ENCODE measurements at regions not wholly inside any gene's neighbourhood (a gene's known extent, or its start where the extent isn't known, plus 50 kb on each side); places are given as distances from the start of the nearest gene placed in this dataset.
A peak's percentile ranks its signal among the peaks of the same experiment; 100 is the strongest.
"Not testable (repeated sequence)": the region's sequence is repeated elsewhere in the genome, so short reads cannot be mapped to it uniquely, and the experiment has no call there.

DNA sequence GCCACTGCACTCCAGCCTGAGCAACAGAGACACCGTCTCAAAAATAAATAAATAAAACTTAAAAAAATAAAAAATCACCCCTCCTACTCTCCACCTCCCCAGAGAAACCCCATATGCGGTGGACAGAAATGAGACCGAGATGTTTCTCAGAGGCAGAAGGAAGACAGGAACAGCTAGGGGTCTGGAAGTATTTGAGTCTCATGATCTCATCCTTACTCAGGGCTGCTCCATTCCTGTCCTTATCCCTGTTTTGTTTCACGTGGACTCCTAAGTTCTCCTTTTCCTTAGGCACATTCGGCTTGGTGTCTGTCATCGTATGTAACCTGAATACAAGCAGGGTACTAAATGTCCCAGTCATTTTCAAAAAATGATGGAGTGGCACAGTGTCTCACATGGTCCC, 76.1 kb downstream of the C9orf50 start:
- DNase-seq = no peak

DNA sequence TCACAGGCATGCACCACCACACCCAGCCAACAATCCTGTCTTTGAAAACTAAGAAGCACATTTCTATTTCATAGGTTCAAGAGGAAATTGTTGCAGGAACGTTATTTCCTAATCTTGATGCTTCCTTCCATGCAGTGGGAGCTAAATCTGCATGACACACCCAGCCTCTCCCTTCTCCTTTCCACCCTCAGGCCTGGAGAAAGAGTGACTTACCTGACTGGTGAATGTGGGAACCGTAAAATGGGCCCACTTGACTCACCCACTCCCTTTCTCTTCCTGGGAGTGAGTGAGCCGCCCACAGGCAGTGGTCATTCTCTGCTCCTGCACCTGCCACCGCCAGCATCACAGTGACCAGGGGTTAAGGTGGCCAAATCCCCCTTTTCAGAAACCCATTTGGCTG, 78.2 kb downstream of the C9orf50 start:
- DNase-seq = no peak

- DNase-seq = no peak
Observed at GRCh38 chr9:129541270-129541669, 79.6 kb downstream of the C9orf50 start.

GRCh38 chr9:129539446-129539845, 81.5 kb downstream of the C9orf50 start:
- DNase-seq = no peak

DNA sequence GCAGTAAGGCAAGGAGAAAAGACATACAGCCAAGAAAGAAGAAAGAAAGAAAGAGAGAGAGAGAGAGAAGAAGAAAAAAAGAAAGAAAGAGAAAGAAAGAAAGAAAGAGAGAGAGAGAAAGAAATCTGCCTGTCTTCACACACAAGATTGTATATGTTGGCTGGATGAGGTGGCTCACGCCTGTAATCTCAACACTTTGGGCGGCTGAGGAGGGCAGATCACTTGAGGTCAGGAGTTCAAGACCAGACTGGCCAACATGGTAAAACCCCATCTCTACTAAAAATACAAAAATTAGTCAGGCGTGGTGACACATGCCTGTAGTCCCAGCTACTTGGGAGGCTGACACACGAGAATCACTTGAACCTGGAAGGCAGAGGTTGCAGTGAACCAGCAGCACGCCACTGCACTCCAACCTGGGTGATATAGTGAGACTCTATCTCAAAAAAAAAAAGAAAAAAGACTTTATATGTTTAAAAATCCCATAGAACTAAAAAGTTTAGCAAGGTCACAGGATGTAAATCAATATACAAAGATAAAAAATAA, 89.0 kb downstream of the C9orf50 start:
- not testable (repeated sequence) for DNase-seq

- DNase-seq = not testable (repeated sequence)
Observed at GRCh38 chr9:129527955-129528354, 92.9 kb downstream of the C9orf50 start.

GRCh38 chr9:129525656-129526196, 95.2 kb downstream of the C9orf50 start:
- DNase-seq = peak in 1 of 2 experiments; percentile 10

GRCh38 chr9:129524582-129525270, 96.2 kb downstream of the C9orf50 start:
- no peak for DNase-seq

GRCh38 chr9:129523943-129524581, 96.8 kb downstream of the C9orf50 start:
- no peak for DNase-seq

DNA sequence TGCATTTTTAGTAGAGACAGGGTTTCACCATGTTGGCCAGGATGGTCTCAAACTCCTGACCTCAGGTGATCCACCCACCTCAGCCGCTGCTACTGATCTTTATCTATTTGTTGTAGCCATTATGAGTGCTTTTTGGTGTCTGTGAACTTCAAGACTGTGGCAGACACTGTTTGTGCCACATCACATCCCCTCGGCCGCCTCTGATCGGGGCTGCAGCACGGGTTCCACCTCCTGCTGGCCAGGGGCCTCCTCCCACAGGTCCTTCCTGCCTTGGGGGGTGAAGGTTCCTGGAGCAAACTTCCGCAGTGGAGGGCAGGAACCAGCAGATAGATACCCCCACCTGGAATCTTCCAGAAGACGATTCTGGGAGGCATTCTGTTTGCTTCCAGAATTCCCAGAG, 98.5 kb downstream of the C9orf50 start:
- DNase-seq = no peak

DNA sequence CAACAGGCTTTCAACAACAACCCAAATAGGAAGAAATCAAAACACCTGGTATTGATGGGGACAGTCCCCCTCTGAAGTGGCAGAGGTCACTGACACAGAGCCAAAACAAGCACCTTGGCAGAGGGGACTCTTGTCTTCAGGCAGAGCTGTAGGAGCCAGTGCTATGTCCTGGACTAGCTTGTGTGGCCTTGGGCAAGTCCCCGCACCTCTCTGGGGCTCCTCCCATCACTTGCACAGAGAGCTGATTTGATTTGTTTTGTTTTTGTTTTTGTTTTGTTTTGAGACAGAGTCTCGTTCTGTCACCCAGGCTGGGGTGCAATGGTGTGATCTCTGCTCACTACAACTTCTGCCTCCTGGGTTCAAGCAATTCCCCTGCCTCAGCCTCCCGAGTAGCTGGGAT, 100.8 kb downstream of the C9orf50 start:
- no peak for DNase-seq

GRCh38 chr9:129518074-129518473, 102.8 kb downstream of the C9orf50 start:
- DNase-seq = no peak

GRCh38 chr9:129517006-129517405, 103.9 kb downstream of the C9orf50 start:
- no peak for DNase-seq

DNA sequence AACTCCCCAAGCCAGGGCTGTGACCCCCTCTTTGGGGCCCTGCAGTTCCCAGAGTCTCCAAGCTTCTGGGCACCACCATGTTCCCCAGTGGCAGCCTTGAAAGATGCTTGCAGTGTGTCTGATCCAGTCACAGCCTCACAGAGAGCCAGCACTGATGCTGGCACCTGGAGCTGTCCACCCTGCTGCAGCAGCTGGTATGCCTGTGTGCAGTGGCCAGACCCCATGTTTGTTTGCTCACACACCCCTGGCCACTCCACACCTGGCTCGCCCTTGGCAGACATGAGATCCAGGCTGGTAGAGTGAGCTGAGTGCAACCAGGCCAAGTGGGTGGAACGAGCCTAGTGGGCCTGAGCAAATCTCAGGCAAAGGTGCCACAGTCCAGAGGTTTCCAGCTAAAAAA, 106.0 kb downstream of the C9orf50 start:
- no peak for DNase-seq

- DNase-seq = no peak
Observed at GRCh38 chr9:129514497-129514867, 106.4 kb downstream of the C9orf50 start.

DNA sequence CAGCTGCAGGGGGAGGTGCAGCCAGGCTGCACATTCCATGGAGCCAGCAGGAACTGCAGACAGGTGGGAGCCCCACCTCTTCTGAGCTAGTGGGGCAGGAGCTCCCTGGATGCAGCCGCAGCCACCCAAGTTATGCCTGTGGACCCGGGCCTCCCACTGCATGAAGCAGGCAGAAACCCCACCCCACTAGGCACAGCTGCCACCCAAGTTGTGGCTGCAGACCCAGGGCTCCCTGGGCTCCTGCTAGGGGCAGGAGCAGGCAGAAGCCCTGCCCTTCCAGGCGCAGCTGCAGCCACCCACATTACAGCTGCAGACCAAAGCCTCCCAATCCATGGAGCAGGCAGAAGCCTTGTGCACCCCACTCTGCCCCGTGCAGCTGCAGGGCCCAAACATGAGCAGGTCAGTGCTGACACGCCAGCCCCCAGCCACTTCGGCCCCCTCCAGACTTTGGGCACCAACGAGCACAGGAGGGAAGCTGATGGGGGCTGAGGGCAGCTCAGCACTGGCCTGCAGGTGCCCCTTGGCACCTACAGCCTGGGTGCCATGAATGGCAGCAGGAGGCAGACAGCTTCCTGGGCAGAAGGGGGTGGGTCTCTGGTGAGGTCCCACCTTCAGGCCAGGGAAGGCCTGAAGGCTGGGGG, 106.9 kb downstream of the C9orf50 start:
- DNase-seq = no peak

GRCh38 chr9:129513282-129513681, 107.6 kb downstream of the C9orf50 start:
- no peak for DNase-seq

GRCh38 chr9:129511285-129511900, 109.5 kb downstream of the C9orf50 start:
- no peak for DNase-seq

DNA sequence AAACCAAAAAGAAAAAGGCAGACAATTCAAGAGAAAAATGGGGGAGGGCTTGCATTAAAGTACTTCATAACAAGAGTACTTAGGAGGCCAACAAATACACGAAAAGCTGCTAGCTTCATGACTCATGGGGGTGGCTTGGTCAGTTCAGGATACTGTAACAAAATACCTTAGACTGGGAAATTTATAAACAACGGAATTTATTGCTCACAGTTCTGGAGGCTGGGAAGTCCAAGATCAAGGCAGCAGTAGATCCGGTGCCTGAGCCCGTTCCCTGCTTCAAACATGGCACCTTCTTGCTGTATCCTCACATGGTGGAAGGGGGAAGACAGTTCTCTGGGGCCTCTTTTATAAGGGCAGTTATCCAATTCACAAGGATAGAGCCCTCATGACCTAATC, 111.4 kb downstream of the C9orf50 start:
- no peak for DNase-seq

DNA sequence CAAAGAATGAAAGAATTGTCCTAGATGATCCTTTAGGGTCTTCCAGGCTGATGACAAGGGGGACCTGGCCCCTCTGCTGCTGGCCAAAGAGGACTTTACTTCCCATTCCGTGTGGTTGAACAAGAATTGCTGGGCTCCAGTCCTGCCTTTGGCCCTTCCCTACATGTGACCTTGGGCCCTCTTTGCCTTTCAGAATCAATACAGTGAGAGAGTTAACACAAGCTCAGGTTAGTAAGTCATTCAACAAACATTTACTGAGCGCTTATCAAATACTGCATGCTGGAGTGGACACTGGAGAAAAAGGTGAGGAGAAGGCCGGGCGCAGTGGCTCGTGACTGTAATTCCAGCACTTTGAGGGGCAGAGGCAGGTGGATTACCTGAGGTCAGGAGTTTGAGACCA, 113.1 kb downstream of the C9orf50 start:
- no peak for DNase-seq

- no peak for DNase-seq
Observed at GRCh38 chr9:129506892-129507291, 114.0 kb downstream of the C9orf50 start.

GRCh38 chr9:129506041-129506440, 114.9 kb downstream of the C9orf50 start:
- DNase-seq = no peak

DNA sequence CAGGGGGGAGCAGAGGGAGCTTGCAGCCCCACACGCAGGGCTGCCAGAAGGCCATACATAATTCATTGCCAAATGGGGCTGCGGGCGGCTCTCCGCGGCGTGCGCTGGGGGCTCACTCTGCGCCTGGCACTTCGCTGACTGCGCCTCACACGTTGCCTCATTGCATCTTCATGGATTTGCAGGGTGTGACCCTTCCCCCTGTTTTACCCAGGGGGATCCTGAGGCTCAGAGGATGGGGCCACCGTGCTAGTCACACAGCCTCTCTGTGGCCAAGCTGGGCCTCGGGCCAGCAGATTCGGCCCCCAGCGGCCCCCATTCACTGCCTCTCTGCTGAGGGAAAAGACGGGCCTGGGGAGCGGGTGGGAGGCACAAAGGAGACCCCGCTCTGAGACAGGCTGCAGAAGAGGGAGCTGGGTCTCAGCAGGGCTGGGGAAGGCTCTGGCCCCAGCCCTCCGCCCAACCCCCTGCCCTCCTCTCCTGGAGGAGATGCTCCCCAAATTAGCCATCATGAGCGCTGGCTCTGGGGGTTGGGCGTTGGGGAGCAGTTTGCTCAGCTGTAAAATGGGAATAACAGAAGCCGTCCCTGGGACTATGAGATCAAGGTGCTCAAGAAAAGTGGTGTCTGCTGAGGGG, 115.5 kb downstream of the C9orf50 start:
- no peak for DNase-seq
